SK-N-SH (cell line): ENCODE measurements at regions not wholly inside any gene's neighbourhood (a gene's known extent, or its start where the extent isn't known, plus 50 kb on each side); places are given as distances from the start of the nearest gene placed in this dataset.

Experiments
- EZH2phosphoT487 ChIP-seq: fragments of 200-600 bp; sonication (generic); IDR thresholded peaks from 2 replicates; pipeline ENCODE4 v1.6.1; 2017; ENCODE audit warnings: low read depth, mixed run types, mild to moderate bottlenecking, antibody characterized with exemption, moderate library complexity, borderline replicate concordance
- GABPA ChIP-seq: IDR thresholded peaks from 2 replicates; pipeline ENCODE4 v1.4.0; 2012; ENCODE audit warnings: low read depth, mild to moderate bottlenecking
- NFIC ChIP-seq: IDR thresholded peaks from 2 replicates; pipeline ENCODE4 v1.4.0; 2012; ENCODE audit warnings: borderline replicate concordance
- POLR2AphosphoS5 ChIP-seq: IDR thresholded peaks from 2 replicates; pipeline ENCODE4 v1.6.1; 2012; ENCODE audit warnings: low read depth, low read length
- RAD21 ChIP-seq: IDR thresholded peaks from 2 replicates; pipeline ENCODE4 v1.6.1; 2012; ENCODE audit warnings: mild to moderate bottlenecking, low read length
- RCOR1 ChIP-seq: fragments of 150-350 bp; IDR thresholded peaks from 2 replicates; pipeline ENCODE4 v1.6.1; 2017; ENCODE audit warnings: antibody characterized with exemption, low read length
- SIN3A ChIP-seq: IDR thresholded peaks from 2 replicates; pipeline ENCODE4 v1.6.1; 2012; ENCODE audit warnings: low read depth, mild to moderate bottlenecking, low read length, moderate library complexity, borderline replicate concordance
- TEAD4 ChIP-seq: IDR thresholded peaks from 2 replicates; pipeline ENCODE4 v1.4.0; 2012; ENCODE audit warnings: mild to moderate bottlenecking, borderline replicate concordance; ENCODE audit not compliant: insufficient read depth
- TF ChIP-seq, protein P1 (sequence below): fragments of 200-600 bp; sonication (generic); IDR thresholded peaks from 2 replicates; pipeline ENCODE4 v1.6.1; 2017; ENCODE audit warnings: antibody characterized with exemption, mild to moderate bottlenecking, moderate library complexity
- TF ChIP-seq, protein P2 (sequence below): fragments of 150-350 bp; IDR thresholded peaks from 2 replicates; pipeline ENCODE4 v1.6.1; 2017; ENCODE audit warnings: antibody characterized with exemption, low read length, low read depth, borderline replicate concordance
- TF ChIP-seq, protein P3 (sequence below): IDR thresholded peaks from 2 replicates; pipeline ENCODE4 v1.6.1; 2012; ENCODE audit warnings: mild to moderate bottlenecking, low read depth, low read length, moderate library complexity
- TF ChIP-seq, protein P4 (sequence below): IDR thresholded peaks from 2 replicates; pipeline ENCODE4 v1.4.0; 2012; ENCODE audit warnings: low read depth, borderline replicate concordance

DNA sequence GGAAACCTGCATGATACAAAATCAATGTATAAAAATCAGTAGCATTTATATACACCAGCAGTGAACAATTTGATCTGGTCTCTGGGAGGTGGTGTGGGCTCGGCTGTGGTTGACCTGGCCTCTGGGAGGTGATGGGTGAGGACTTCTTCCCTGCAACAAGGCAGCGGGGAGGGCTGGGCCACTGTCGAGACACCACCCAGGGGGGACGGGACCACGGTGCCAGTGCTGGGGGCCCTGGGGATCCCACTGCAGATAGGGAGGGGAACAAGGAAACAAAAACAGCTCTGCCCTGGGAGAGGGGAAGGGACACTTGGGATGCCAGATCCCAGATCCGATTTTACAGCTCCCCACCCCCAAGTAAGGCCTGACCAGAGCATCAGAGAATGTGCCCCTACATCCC, 189.6 kb upstream of the SFSWAP start:
- TF ChIP-seq EZH2phosphoT487 (no peak), POLR2AphosphoS5 (no peak), SIN3A (no peak), TEAD4 (no peak), NFIC (no peak), RAD21 (no peak), RCOR1 (no peak), GABPA (no peak)
- TF ChIP-seq, protein P1, sequence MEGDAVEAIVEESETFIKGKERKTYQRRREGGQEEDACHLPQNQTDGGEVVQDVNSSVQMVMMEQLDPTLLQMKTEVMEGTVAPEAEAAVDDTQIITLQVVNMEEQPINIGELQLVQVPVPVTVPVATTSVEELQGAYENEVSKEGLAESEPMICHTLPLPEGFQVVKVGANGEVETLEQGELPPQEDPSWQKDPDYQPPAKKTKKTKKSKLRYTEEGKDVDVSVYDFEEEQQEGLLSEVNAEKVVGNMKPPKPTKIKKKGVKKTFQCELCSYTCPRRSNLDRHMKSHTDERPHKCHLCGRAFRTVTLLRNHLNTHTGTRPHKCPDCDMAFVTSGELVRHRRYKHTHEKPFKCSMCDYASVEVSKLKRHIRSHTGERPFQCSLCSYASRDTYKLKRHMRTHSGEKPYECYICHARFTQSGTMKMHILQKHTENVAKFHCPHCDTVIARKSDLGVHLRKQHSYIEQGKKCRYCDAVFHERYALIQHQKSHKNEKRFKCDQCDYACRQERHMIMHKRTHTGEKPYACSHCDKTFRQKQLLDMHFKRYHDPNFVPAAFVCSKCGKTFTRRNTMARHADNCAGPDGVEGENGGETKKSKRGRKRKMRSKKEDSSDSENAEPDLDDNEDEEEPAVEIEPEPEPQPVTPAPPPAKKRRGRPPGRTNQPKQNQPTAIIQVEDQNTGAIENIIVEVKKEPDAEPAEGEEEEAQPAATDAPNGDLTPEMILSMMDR, result no peak
- TF ChIP-seq, protein P2, sequence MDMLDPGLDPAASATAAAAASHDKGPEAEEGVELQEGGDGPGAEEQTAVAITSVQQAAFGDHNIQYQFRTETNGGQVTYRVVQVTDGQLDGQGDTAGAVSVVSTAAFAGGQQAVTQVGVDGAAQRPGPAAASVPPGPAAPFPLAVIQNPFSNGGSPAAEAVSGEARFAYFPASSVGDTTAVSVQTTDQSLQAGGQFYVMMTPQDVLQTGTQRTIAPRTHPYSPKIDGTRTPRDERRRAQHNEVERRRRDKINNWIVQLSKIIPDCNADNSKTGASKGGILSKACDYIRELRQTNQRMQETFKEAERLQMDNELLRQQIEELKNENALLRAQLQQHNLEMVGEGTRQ, result no peak
- TF ChIP-seq, protein P3, sequence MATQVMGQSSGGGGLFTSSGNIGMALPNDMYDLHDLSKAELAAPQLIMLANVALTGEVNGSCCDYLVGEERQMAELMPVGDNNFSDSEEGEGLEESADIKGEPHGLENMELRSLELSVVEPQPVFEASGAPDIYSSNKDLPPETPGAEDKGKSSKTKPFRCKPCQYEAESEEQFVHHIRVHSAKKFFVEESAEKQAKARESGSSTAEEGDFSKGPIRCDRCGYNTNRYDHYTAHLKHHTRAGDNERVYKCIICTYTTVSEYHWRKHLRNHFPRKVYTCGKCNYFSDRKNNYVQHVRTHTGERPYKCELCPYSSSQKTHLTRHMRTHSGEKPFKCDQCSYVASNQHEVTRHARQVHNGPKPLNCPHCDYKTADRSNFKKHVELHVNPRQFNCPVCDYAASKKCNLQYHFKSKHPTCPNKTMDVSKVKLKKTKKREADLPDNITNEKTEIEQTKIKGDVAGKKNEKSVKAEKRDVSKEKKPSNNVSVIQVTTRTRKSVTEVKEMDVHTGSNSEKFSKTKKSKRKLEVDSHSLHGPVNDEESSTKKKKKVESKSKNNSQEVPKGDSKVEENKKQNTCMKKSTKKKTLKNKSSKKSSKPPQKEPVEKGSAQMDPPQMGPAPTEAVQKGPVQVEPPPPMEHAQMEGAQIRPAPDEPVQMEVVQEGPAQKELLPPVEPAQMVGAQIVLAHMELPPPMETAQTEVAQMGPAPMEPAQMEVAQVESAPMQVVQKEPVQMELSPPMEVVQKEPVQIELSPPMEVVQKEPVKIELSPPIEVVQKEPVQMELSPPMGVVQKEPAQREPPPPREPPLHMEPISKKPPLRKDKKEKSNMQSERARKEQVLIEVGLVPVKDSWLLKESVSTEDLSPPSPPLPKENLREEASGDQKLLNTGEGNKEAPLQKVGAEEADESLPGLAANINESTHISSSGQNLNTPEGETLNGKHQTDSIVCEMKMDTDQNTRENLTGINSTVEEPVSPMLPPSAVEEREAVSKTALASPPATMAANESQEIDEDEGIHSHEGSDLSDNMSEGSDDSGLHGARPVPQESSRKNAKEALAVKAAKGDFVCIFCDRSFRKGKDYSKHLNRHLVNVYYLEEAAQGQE, result no peak
- TF ChIP-seq, protein P4, sequence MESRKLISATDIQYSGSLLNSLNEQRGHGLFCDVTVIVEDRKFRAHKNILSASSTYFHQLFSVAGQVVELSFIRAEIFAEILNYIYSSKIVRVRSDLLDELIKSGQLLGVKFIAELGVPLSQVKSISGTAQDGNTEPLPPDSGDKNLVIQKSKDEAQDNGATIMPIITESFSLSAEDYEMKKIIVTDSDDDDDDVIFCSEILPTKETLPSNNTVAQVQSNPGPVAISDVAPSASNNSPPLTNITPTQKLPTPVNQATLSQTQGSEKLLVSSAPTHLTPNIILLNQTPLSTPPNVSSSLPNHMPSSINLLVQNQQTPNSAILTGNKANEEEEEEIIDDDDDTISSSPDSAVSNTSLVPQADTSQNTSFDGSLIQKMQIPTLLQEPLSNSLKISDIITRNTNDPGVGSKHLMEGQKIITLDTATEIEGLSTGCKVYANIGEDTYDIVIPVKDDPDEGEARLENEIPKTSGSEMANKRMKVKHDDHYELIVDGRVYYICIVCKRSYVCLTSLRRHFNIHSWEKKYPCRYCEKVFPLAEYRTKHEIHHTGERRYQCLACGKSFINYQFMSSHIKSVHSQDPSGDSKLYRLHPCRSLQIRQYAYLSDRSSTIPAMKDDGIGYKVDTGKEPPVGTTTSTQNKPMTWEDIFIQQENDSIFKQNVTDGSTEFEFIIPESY, result no peak
